Uterus (tissue), 3 donors: ENCODE measurements at regions not wholly inside any gene's neighbourhood (a gene's known extent, or its start where the extent isn't known, plus 50 kb on each side); places are given as distances from the start of the nearest gene placed in this dataset.

Experiments
- DNase-seq, 2 donors: peaks; one replicate each; pipeline ENCODE4 v3.0.0-alpha.2; 2019 to 2020
- H3K27ac ChIP-seq, 2 donors: fragments of 200-600 bp; sonication (generic); 1 replicate in 1 of 2; 2 replicates in 1 of 2; pipeline ENCODE4 v1.5.1; 2016 to 2018
- H3K27me3 ChIP-seq, 2 donors: fragments of 200-600 bp; sonication (generic); one replicate each; pipeline ENCODE4 v1.5.1; 2018 to 2019; ENCODE audit warnings: control low read depth in 1 of 2
- H3K36me3 ChIP-seq, 2 donors: fragments of 200-600 bp; sonication (generic); one replicate each; pipeline ENCODE4 v1.5.1; 2019; ENCODE audit warnings: control low read depth in 1 of 2
- H3K4me1 ChIP-seq, 2 donors: fragments of 200-600 bp; sonication (generic); one replicate each; pipeline ENCODE4 v1.5.1; 2018 to 2019; ENCODE audit warnings: control low read depth in 1 of 2
- H3K4me3 ChIP-seq, 2 donors: fragments of 200-600 bp; sonication (generic); 1 replicate in 1 of 2; 2 replicates in 1 of 2; pipeline ENCODE4 v1.5.1; 2018 to 2019; ENCODE audit warnings: mild to moderate bottlenecking in 1 of 2
- H3K9me3 ChIP-seq, 2 donors: fragments of 200-600 bp; sonication (generic); one replicate each; pipeline ENCODE4 v1.5.1; 2019; ENCODE audit warnings: control low read depth in 1 of 2
- CTCF ChIP-seq, 4 experiments: fragments of 200-600 bp in 2 of 4; fragments of 450-650 bp in 2 of 4; sonication (generic) in 2 of 4; IDR thresholded peaks; one replicate each; pipeline ENCODE4 v1.5.1; 2016 to 2019; ENCODE audit warnings: antibody characterized with exemption in 4 of 4, mild to moderate bottlenecking in 2 of 4, moderate library complexity in 1 of 4
- POLR2A ChIP-seq, 2 donors: fragments of 450-650 bp; IDR thresholded peaks; one replicate each; pipeline ENCODE4 v1.6.1; 2016; ENCODE audit warnings: antibody characterized with exemption in 2 of 2, mild to moderate bottlenecking in 1 of 2, moderate library complexity in 1 of 2
- intact Hi-C: fragments of 100-400 bp; cut with DNase I; formaldehyde crosslinking; loops from one replicate; pipeline ENCODE4 v1.15.1; 2023; ENCODE audit warnings: low total_unique reads
- donor health status: DM: yes; HTN: yes; CAD: no.

- no peak overlapping the region for H3K4me3 ChIP-seq
- intact Hi-C loops, result no loop called here
- H3K27ac ChIP-seq, result no peak overlapping the region
- H3K4me1 ChIP-seq, result no peaks in the 10 kb centered on the region
- no peak for DNase-seq
- H3K9me3 ChIP-seq, result no peaks in the 10 kb centered on the region
- no peaks in the 10 kb centered on the region for H3K27me3 ChIP-seq
- TF ChIP-seq CTCF (IDR thresholded peaks at IDR 0.05) (no peak), POLR2A (IDR thresholded peaks at IDR 0.05) (no peak)
- no peaks in the 10 kb centered on the region for H3K36me3 ChIP-seq
Observed at GRCh38 chr20:51223183-51223720, 200.3 kb upstream of the KCNG1 start.

GRCh38 chr20:51221791-51222408 is 199.0 kb upstream of the KCNG1 start:
- no peak for DNase-seq
- Histone ChIP-seq H3K27me3 (no peaks in the 10 kb centered on the region), H3K9me3 (no peaks in the 10 kb centered on the region), H3K27ac (no peak overlapping the region), H3K4me1 (no peaks in the 10 kb centered on the region), H3K4me3 (no peak overlapping the region), H3K36me3 (no peaks in the 10 kb centered on the region)
- intact Hi-C loops, result no loop called here
- TF ChIP-seq POLR2A (IDR thresholded peaks at IDR 0.05) (no peak), CTCF (IDR thresholded peaks at IDR 0.05) (no peak)

- no peak for DNase-seq
- H3K4me3 ChIP-seq, result no peak overlapping the region
- no peaks in the 10 kb centered on the region for H3K9me3 ChIP-seq
- TF ChIP-seq CTCF (IDR thresholded peaks at IDR 0.05) (no peak), POLR2A (IDR thresholded peaks at IDR 0.05) (no peak)
- no peaks in the 10 kb centered on the region for H3K36me3 ChIP-seq
- H3K27ac ChIP-seq, result no peak overlapping the region
- H3K27me3 ChIP-seq, result no peaks in the 10 kb centered on the region
- no peaks in the 10 kb centered on the region for H3K4me1 ChIP-seq
- intact Hi-C loops, result no loop called here
Observed at GRCh38 chr20:51221103-51221502, 198.2 kb upstream of the KCNG1 start.

- no peak overlapping the region for H3K27ac ChIP-seq
- peak; percentile 35 to 37 for DNase-seq
- intact Hi-C loops, result no loop called here
Observed at GRCh38 chr20:51220293-51220706, 197.4 kb upstream of the KCNG1 start.

More at GRCh38 chr20:51220293-51220706, 197.4 kb upstream of the KCNG1 start:
- no peaks in the 10 kb centered on the region for H3K9me3 ChIP-seq
- no peaks in the 10 kb centered on the region for H3K4me1 ChIP-seq
- TF ChIP-seq POLR2A (IDR thresholded peaks at IDR 0.05) (no peak), CTCF (IDR thresholded peaks at IDR 0.05) (peak; percentile 61 to 82 (median 78))
- no peak overlapping the region for H3K4me3 ChIP-seq
- H3K36me3 ChIP-seq, result no peaks in the 10 kb centered on the region
- H3K27me3 ChIP-seq, result no peaks in the 10 kb centered on the region
